Coronary artery (tissue), 2 donors: ENCODE measurements at regions not wholly inside any gene's neighbourhood (a gene's known extent, or its start where the extent isn't known, plus 50 kb on each side); places are given as distances from the start of the nearest gene placed in this dataset.

Experiments used
- DNase-seq: peaks from one replicate; pipeline ENCODE4 v3.0.0-alpha.2; 2017; ENCODE audit warnings: low spot score
- H3K27ac ChIP-seq, 2 donors: fragments of 200-600 bp; sonication (generic); one replicate each; pipeline ENCODE4 v1.5.1; 2016 to 2019
- H3K4me3 ChIP-seq: fragments of 200-600 bp; sonication (generic); 2 replicates; pipeline ENCODE4 v1.5.1; 2016; ENCODE audit warnings: mild to moderate bottlenecking, moderate library complexity
- CTCF ChIP-seq: fragments of 200-600 bp; sonication (generic); IDR thresholded peaks from one replicate; pipeline ENCODE4 v1.5.1; 2019; ENCODE audit warnings: antibody characterized with exemption

GRCh38 chr3:72353236-72354128 is 494.8 kb downstream of the SHQ1 start:
- TF ChIP-seq CTCF: no peak
- no peak overlapping the region for H3K27ac ChIP-seq
- H3K4me3 ChIP-seq: no peak overlapping the region
- peak; percentile 33 for DNase-seq

- no peak for DNase-seq
- TF ChIP-seq CTCF: no peak
- Histone ChIP-seq H3K4me3 (no peak overlapping the region), H3K27ac (no peak overlapping the region)
These were observed 496.1 kb downstream of the SHQ1 start for GRCh38 chr3:72352176-72352575.

GRCh38 chr3:72351536-72351935 is 496.7 kb downstream of the SHQ1 start:
- DNase-seq: no peak
- TF ChIP-seq CTCF: no peak
- no peak overlapping the region for H3K4me3 ChIP-seq
- H3K27ac ChIP-seq: no peak overlapping the region

GRCh38 chr3:72350761-72351505 is 497.3 kb downstream of the SHQ1 start:
- H3K4me3 ChIP-seq: no peak overlapping the region
- TF ChIP-seq CTCF: no peak
- no peak for DNase-seq
- H3K27ac ChIP-seq: no peak overlapping the region

GRCh38 chr3:72348357-72348756 is 499.9 kb downstream of the SHQ1 start:
- peak overlapping the region; percentile 6 to 63 for H3K27ac ChIP-seq
- no peak for DNase-seq
- TF ChIP-seq CTCF: no peak
- no peak overlapping the region for H3K4me3 ChIP-seq

- no peak for TF ChIP-seq CTCF
- H3K4me3 ChIP-seq: no peak overlapping the region
- DNase-seq: peak; percentile 89
- peak overlapping the region; percentile 6 to 63 for H3K27ac ChIP-seq
These were observed 500.4 kb downstream of the SHQ1 start for GRCh38 chr3:72347819-72348319.
